HS-5 (cell line): ENCODE measurements at regions not wholly inside any gene's neighbourhood (a gene's known extent, or its start where the extent isn't known, plus 50 kb on each side); places are given as distances from the start of the nearest gene placed in this dataset.

ENCODE experiments used
- DNase-seq: peaks from one replicate; pipeline ENCODE4 v3.0.0-alpha.2; 2012; ENCODE audit warnings: low read depth

GRCh38 chr2:59920307-59920706, 633.1 kb downstream of the BCL11A start:
- DNase-seq: no peak

GRCh38 chr2:59919579-59919978, 633.9 kb downstream of the BCL11A start:
- no peak for DNase-seq

GRCh38 chr2:59912042-59912441, 641.4 kb downstream of the BCL11A start:
- DNase-seq: no peak

- no peak for DNase-seq
Measured at GRCh38 chr2:59910166-59910565, 643.3 kb downstream of the BCL11A start.

- DNase-seq: no peak
Measured at GRCh38 chr2:59909147-59909546, 644.3 kb downstream of the BCL11A start.

DNA sequence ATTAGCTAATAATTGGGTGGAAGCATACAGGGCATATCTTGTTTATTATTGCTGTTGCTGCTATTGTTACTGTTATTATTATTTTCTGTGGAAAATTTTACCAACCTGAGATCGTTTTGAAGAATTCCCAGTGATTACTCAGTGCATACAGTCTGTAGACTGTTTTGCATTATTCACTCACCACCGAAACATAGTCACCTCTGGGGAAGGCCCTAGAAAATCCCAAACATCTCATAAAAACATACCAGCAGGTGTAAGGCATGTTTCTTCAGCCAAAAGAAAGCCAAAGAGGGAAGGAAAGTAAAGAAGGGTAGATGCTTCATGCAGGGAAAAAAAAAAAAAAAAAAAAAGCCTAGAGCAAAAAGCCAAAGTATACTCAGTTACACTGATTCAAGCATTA, 647.7 kb downstream of the BCL11A start:
- no peak for DNase-seq

DNA sequence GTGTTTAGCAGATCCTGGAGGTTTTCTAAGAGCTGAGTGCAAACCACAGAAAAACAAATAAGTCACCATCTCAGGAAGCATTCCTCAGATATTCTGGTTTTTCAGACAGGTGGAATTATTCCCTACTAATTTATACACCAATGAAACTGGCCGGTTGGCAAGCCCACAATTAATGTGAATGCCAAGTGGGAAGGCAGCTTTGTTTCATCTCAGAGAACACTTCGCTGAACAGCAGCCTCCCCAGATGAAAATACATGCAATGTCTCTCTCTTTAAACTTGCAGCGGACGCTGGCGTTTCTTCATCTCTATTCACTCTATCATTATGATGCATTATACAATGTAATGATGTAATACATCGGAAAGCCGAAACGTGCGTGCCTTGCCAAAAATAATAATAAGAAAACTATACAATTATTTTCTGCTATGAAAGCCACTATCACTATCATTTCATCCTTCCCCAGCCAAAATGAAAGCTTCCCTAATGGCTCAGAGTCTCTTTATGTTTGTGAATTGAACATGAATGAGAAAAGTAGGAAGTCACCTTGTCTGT, 649.4 kb downstream of the BCL11A start:
- no peak for DNase-seq

GRCh38 chr2:59900728-59901452, 652.6 kb downstream of the BCL11A start:
- DNase-seq: no peak

DNA sequence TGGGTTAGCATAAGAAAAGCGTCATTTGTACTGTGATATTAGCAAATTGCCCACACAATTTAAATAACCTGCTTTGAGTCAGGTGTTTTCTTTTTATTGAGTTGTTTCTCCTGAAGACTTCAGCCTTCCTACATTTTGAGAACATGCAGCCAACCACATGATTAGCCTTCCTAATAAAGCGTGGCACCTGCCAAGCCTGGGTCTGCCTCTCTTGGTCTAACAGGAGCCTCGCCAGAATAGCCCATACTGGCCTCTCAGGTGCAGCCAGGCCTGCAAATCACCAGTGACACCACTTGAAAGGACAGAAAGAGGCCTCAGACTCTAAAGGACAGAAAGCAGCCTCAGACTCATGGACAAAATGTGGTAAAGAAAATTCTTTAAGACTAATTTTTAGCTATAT, 653.8 kb downstream of the BCL11A start:
- DNase-seq: no peak

DNA sequence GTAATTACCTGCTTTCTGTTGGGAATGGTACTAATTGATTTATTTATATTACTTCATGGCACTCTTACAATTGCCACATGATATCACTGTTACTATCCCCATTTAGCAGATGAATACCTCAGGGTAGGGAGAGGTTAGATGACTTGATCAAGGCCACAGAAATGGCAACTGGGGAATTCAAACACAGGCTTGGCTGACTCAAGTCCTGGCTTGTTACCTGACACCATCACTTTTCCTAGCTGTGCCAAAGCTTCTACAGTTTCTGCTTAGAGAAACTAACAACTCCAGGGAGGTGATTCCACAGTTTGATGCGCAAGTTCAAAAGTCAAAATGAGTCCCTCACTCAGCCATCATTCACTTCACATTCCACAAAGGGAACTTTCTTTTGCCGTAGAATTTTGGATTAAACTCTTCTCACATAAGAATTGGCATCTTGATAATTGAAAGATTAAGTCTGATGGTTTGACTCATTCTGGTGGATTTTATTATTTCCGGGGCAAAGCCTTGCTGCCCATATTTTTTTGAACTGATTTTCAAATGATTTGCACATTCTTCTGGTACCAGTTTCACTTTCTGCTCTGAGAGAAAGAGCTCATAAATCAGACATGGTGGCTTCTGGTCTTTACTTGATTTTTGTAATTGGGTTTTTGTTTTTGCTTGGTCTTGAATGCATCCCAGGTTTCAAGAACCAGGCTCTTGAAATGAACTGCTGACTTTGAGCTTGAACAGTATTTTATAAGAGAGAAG, 656.8 kb downstream of the BCL11A start:
- DNase-seq: no peak

DNA sequence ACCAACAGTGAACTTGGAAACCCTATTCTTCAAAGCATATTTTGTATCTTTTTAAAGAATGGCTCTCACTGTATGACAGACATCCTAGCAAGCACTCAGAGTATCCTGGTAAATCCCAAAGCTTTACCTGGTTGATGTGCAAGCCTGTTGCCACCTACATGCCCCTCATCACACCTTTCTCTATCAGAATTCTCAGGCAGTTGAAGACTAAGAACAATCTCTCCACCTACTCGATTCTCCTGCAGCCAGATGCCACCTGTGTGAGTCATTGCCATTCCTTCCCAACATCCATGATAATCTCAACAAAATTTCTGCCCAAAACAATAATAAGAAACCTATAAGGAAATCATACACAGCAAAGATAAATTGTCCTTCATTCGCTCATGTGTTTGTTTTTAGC, 659.8 kb downstream of the BCL11A start:
- DNase-seq: no peak

- DNase-seq: no peak
Measured at GRCh38 chr2:59892398-59892797, 661.1 kb downstream of the BCL11A start.

GRCh38 chr2:59889305-59889704, 664.1 kb downstream of the BCL11A start:
- no peak for DNase-seq

GRCh38 chr2:59888706-59889105, 664.7 kb downstream of the BCL11A start:
- no peak for DNase-seq

DNA sequence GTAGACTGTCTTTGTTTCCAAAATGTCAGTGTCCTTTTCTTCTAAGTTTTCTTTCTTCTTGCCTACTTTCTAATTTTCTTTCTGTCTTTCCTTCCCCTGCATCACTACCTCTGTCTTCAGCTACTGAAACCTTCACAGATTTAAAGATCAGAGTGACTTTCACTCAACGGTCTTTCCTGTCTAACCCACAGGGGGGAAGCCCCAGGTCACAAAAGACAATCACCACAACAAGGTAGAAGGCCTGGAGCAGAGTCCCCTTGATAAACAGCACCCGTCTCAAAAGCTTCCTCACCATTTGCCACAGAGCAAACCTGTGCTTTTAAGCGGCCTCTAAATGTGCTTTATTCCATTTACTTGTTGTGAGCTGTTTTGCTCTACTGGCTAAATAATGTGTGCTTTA, 665.4 kb downstream of the BCL11A start:
- DNase-seq: no peak

GRCh38 chr2:59887366-59887765, 666.1 kb downstream of the BCL11A start:
- DNase-seq: no peak

GRCh38 chr2:59886759-59887158, 666.7 kb downstream of the BCL11A start:
- DNase-seq: no peak

DNA sequence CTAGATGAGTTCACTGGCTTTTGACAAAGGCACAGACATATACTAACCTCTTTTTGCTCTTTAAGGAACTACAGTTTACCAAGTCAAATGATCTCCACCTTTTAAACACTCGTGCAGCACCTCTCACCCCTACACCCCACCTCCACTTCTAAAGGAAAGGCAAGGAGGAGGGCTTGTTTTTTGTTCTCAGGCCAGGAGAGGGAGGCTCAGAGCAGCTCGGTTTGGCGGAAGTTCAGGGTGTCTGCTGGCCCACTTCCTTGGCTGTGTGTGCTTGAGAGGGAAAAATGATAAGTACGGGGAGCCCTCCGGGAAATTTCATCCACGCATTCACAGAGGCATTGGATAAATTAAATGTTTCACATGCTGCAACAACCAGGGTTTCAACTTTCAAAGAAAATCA, 667.9 kb downstream of the BCL11A start:
- no peak for DNase-seq

DNA sequence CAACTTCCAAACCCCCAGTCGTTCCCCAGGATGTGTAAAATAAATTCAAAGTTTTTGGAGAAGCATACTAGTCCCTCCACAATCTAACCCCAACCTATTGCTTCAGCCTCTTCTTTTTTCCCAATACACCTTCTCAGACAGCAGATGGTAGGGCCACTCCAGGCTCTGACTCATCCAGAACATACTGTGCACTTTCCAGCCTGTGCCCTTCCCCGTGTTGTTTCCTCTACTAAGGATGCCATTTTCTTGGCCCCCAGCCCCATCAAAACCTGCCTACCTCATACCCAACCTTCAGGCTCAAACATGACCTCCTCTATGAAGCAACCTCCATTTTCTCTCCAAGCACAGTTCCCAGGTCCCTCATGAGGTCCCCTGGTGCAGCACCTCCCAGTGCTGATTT, 669.3 kb downstream of the BCL11A start:
- DNase-seq: no peak

DNA sequence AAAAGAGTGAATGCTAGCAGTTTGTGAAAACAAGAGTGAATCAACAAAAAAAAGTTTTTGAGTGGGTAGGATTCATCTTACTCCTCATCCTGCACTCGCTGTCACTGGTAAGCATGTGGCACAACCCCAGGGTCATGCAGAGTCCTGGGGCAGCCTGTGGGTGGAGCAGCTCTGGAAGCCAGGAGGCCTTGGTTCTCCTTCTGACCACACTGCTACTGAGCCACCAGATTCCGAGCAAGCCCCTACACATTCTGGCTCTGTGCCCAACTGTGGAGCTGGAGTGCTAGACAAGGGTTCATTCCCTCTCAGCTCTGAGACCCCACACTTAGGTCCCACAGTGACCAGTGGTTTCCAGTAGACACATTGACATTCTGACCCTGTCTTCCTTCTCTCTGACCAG, 670.6 kb downstream of the BCL11A start:
- no peak for DNase-seq

- no peak for DNase-seq
Measured at GRCh38 chr2:59882279-59882678, 671.2 kb downstream of the BCL11A start.

- DNase-seq: no peak
Measured at GRCh38 chr2:59881218-59881617, 672.2 kb downstream of the BCL11A start.

DNA sequence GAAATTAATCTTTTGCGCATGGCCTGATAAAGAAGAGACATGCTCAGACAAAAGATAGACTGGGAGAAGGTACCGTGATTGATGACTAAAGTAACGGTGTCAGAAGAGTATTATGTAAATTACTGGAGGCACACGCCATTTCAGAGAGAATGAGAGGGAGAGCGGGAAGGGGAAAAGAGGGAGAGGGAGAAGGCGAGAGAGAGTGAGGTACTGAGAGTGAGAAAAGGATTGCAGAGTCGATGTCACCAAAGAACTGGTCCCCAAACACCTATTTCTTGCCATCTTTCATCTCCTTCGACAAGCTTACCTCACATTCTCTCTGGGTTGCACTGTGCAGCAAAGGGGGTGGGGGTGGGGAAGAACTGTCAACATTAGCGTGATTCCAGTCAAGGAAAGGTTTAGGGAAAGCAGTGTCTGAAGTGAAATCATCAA, 673.7 kb downstream of the BCL11A start:
- DNase-seq: no peak
